HuH-7 (cell line): ENCODE measurements at regions not wholly inside any gene's neighbourhood (a gene's known extent, or its start where the extent isn't known, plus 50 kb on each side); places are given as distances from the start of the nearest gene placed in this dataset.

ENCODE experiments used
- DNase-seq: peaks from one replicate; pipeline ENCODE4 v3.0.0; 2011; ENCODE audit warnings: low spot score

GRCh38 chr5:141800617-141801016, 77.6 kb downstream of the PCDH1 start:
- no peak for DNase-seq

GRCh38 chr5:141799507-141800167, 78.6 kb downstream of the PCDH1 start:
- no peak for DNase-seq

- no peak for DNase-seq
These were observed 80.8 kb downstream of the PCDH1 start for GRCh38 chr5:141797425-141797824.

GRCh38 chr5:141795421-141795820, 82.8 kb downstream of the PCDH1 start:
- no peak for DNase-seq

- no peak for DNase-seq
These were observed 84.3 kb downstream of the PCDH1 start for GRCh38 chr5:141793881-141794280.

GRCh38 chr5:141793403-141793802, 84.8 kb downstream of the PCDH1 start:
- DNase-seq, result no peak

- no peak for DNase-seq
These were observed 87.6 kb downstream of the PCDH1 start for GRCh38 chr5:141790630-141791029.

- DNase-seq, result no peak
These were observed 88.9 kb downstream of the PCDH1 start for GRCh38 chr5:141789330-141789729.

- no peak for DNase-seq
These were observed 89.8 kb downstream of the PCDH1 start for GRCh38 chr5:141788296-141788970.

- no peak for DNase-seq
These were observed 90.8 kb downstream of the PCDH1 start for GRCh38 chr5:141787376-141787775.

GRCh38 chr5:141786700-141787099, 91.5 kb downstream of the PCDH1 start:
- no peak for DNase-seq

GRCh38 chr5:141785711-141786110, 92.5 kb downstream of the PCDH1 start:
- DNase-seq, result no peak

GRCh38 chr5:141785135-141785534, 93.1 kb downstream of the PCDH1 start:
- DNase-seq, result no peak

GRCh38 chr5:141784529-141784928, 93.7 kb downstream of the PCDH1 start:
- DNase-seq, result no peak

GRCh38 chr5:141783947-141784296, 94.3 kb downstream of the PCDH1 start:
- DNase-seq, result no peak

- no peak for DNase-seq
These were observed 94.9 kb downstream of the PCDH1 start for GRCh38 chr5:141783005-141783946.

- DNase-seq, result no peak
These were observed 96.3 kb downstream of the PCDH1 start for GRCh38 chr5:141781910-141782309.

- no peak for DNase-seq
These were observed 97.0 kb downstream of the PCDH1 start for GRCh38 chr5:141780952-141781781.

GRCh38 chr5:141780240-141780951, 97.8 kb downstream of the PCDH1 start:
- DNase-seq, result no peak

GRCh38 chr5:141779503-141779973, 97.5 kb upstream of the ARAP3 start:
- no peak for DNase-seq

- no peak for DNase-seq
These were observed 96.7 kb upstream of the ARAP3 start for GRCh38 chr5:141778683-141779082.
